22Rv1 (cell line): ENCODE measurements at regions not wholly inside any gene's neighbourhood (a gene's known extent, or its start where the extent isn't known, plus 50 kb on each side); places are given as distances from the start of the nearest gene placed in this dataset.

Source experiments
- ZFX ChIP-seq: fragments of 450-650 bp; IDR thresholded peaks from 2 replicates; pipeline ENCODE4 v1.6.1; 2017; ENCODE audit warnings: antibody characterized with exemption, borderline replicate concordance
- TF ChIP-seq, protein P1 (sequence below): fragments of 450-650 bp; IDR thresholded peaks from 2 replicates; pipeline ENCODE4 v1.5.1; 2017; ENCODE audit warnings: mild to moderate bottlenecking

DNA sequence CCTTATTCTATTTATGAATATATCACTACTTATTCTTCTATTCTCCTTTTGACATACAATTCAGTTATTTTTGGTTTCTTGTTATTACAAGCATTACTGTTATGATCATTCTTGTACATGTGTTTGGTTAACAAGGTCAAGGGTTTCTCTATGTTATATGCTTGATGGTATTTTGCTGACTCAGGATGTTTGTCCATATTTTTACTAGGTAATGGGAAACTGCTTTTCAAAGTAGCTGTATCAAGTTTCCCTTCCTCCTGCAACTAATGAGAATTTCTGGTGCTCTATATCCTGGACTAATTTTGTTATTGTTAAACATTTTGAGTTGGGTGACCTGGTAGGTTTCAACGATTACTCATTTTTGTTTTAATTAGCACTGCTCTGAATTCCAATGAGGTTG is 841.0 kb downstream of the OTOL1 start:
- TF ChIP-seq, protein P1, sequence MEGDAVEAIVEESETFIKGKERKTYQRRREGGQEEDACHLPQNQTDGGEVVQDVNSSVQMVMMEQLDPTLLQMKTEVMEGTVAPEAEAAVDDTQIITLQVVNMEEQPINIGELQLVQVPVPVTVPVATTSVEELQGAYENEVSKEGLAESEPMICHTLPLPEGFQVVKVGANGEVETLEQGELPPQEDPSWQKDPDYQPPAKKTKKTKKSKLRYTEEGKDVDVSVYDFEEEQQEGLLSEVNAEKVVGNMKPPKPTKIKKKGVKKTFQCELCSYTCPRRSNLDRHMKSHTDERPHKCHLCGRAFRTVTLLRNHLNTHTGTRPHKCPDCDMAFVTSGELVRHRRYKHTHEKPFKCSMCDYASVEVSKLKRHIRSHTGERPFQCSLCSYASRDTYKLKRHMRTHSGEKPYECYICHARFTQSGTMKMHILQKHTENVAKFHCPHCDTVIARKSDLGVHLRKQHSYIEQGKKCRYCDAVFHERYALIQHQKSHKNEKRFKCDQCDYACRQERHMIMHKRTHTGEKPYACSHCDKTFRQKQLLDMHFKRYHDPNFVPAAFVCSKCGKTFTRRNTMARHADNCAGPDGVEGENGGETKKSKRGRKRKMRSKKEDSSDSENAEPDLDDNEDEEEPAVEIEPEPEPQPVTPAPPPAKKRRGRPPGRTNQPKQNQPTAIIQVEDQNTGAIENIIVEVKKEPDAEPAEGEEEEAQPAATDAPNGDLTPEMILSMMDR = no peak
- TF ChIP-seq ZFX = no peak
